Adrenal gland (tissue), 5 donors: ENCODE measurements at regions not wholly inside any gene's neighbourhood (a gene's known extent, or its start where the extent isn't known, plus 50 kb on each side); places are given as distances from the start of the nearest gene placed in this dataset.

Experiments used
- POLR2A ChIP-seq, 2 donors: fragments of 450-650 bp; IDR thresholded peaks; one replicate each; pipeline ENCODE4 v1.6.1; 2017; ENCODE audit warnings: antibody characterized with exemption in 2 of 2, mild to moderate bottlenecking in 2 of 2, moderate library complexity in 1 of 2
- TF ChIP-seq, protein P1 (sequence below), 6 experiments: fragments of 450-650 bp in 4 of 6; fragments of 200-600 bp in 2 of 6; sonication (generic) in 1 of 6; IDR thresholded peaks; 1 replicate in 5 of 6; 2 replicates in 1 of 6; pipeline versions ENCODE4 v1.5.1 to v1.8.0; 2016 to 2021; ENCODE audit warnings: antibody characterized with exemption in 6 of 6, mild to moderate bottlenecking in 2 of 6, moderate library complexity in 1 of 6
- donor health status: DM: no; HTN: no; CAD: no.

DNA sequence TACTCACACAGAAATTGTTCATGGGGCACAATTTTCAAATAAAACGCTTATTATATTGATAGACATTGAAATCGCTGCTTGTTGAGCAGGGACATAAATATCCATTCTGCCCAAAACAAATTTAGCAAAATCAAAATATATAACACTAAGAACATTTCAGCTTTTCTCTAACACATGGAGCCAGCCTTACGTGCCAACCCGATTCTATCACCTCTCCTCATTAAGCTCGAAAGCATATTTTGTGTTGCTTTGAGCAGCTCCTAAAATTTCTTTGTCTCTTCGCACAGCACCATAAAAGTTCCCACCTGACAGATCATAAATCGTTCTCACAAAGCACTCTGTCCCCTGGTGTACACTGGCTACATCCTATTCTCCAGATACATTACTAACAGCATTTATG is 1034.4 kb upstream of the KLHL29 start:
- TF ChIP-seq, protein P1, sequence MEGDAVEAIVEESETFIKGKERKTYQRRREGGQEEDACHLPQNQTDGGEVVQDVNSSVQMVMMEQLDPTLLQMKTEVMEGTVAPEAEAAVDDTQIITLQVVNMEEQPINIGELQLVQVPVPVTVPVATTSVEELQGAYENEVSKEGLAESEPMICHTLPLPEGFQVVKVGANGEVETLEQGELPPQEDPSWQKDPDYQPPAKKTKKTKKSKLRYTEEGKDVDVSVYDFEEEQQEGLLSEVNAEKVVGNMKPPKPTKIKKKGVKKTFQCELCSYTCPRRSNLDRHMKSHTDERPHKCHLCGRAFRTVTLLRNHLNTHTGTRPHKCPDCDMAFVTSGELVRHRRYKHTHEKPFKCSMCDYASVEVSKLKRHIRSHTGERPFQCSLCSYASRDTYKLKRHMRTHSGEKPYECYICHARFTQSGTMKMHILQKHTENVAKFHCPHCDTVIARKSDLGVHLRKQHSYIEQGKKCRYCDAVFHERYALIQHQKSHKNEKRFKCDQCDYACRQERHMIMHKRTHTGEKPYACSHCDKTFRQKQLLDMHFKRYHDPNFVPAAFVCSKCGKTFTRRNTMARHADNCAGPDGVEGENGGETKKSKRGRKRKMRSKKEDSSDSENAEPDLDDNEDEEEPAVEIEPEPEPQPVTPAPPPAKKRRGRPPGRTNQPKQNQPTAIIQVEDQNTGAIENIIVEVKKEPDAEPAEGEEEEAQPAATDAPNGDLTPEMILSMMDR (IDR thresholded peaks at IDR 0.05): no peak
- no peak for TF ChIP-seq POLR2A (IDR thresholded peaks at IDR 0.05)
